ENCODE measurements at regions not wholly inside any gene's neighbourhood (a gene's known extent, or its start where the extent isn't known, plus 50 kb on each side); places are given as distances from the start of the nearest gene placed in this dataset.

GRCh38 chr14:24695265-24696241 is 61.6 kb upstream of the GZMB start:
- DNase-seq (ENCODE audit: extremely low read depth in 1 of 11, low read depth in 9 of 11, low spot score in 4 of 11), result no peak

GRCh38 chr14:24694680-24695079 is 60.7 kb upstream of the GZMB start:
- DNase-seq (ENCODE audit: extremely low read depth in 1 of 11, low read depth in 9 of 11, low spot score in 4 of 11), result no peak

- peak in 4 of 11 donors; percentile 21 to 39 (median 34) for DNase-seq (ENCODE audit: extremely low read depth in 1 of 11, low read depth in 9 of 11, low spot score in 4 of 11)
Observed at GRCh38 chr14:24693983-24694382, 60.0 kb upstream of the GZMB start.

GRCh38 chr14:24693353-24693737 is 59.4 kb upstream of the GZMB start:
- no peak for DNase-seq (ENCODE audit: extremely low read depth in 1 of 11, low read depth in 9 of 11, low spot score in 4 of 11)

GRCh38 chr14:24692382-24693352 is 58.7 kb upstream of the GZMB start:
- DNase-seq (ENCODE audit: extremely low read depth in 1 of 11, low read depth in 9 of 11, low spot score in 4 of 11), result no peak

- DNase-seq (ENCODE audit: extremely low read depth in 1 of 11, low read depth in 9 of 11, low spot score in 4 of 11), result no peak
Observed at GRCh38 chr14:24690492-24690891, 56.5 kb upstream of the GZMB start.

- DNase-seq (ENCODE audit: extremely low read depth in 1 of 11, low read depth in 9 of 11, low spot score in 4 of 11), result no peak
Observed at GRCh38 chr14:24688030-24688658, 54.2 kb upstream of the GZMB start.

All from renal cortex interstitium (tissue), 11 donors.